ENCODE measurements at regions not wholly inside any gene's neighbourhood (a gene's known extent, or its start where the extent isn't known, plus 50 kb on each side); places are given as distances from the start of the nearest gene placed in this dataset.

DNA sequence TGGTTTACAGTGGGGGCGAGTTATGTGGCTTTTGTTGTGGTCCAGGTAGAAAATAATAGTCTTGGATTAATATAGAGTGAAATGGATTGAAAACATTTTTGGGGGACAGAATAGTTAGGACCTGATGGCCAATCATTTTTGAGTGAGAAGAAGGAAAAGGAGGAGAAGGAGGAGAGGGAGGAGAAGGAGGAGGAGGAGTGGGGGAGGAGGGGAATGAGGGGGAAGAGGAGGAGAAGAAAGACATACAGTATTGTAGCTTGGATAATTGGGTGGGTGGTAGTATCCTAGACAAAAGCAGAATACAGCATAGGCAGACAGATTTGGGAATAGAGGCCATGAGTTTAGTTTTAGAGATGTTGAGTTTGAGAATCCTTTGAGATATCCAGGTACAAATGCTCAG is 101.6 kb downstream of the GATA6 start:
- TF ChIP-seq YY1 (IDR thresholded peaks at IDR 0.05; ENCODE audit: insufficient read depth, insufficient read length) (no peak), SUZ12 (IDR thresholded peaks at IDR 0.05; ENCODE audit: extremely low read depth, insufficient read depth, insufficient read length) (no peak), ZNF274 (IDR thresholded peaks at IDR 0.05; ENCODE audit: low read depth, low read length) (no peak)
